ENCODE measurements at regions not wholly inside any gene's neighbourhood (a gene's known extent, or its start where the extent isn't known, plus 50 kb on each side); places are given as distances from the start of the nearest gene placed in this dataset.

DNA sequence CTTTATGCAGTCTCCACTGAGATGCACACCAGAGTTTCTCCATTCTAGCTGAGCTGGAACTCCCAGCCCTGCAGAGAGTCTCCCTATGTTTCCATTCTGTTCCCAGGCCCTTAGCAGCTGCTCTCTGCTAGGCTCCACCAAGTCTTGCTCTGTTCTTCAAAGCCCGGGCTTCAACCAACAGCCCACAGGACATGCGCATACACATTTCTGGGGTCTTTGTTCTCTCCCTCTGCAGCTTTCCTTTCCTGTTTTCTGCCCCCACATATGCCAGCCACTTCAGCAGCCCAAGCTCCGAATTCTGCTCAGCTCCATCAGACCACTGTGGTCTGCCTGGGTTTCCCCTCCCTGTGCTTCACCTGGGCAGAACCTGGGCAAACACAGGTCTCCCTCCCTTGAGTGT, 205.9 kb downstream of the CBLN1 start:
- Histone ChIP-seq H3K4me1 (ENCODE audit: control insufficient read depth in 5 of 5, insufficient read depth in 5 of 5, low read length in 5 of 5) (no peaks in the 10 kb centered on the region), H3K27me3 (ENCODE audit: control insufficient read depth in 3 of 3, insufficient read depth in 3 of 3, low read length in 2 of 3) (no peaks in the 10 kb centered on the region), H3K36me3 (ENCODE audit: control insufficient read depth in 4 of 4, insufficient read depth in 4 of 4, low read length in 4 of 4) (no peaks in the 10 kb centered on the region), H3K9me3 (ENCODE audit: control insufficient read depth in 4 of 4, insufficient read depth in 3 of 4, low read length in 3 of 4) (peaks cover 0 to 18% (median 3%) of the 10 kb centered on the region in 4 donors), H3K4me3 (no peak overlapping the region), H3K27ac (ENCODE audit: low read depth in 1 of 2, low read length in 1 of 2) (no peak overlapping the region), H3K9ac (ENCODE audit: insufficient read depth in 1 of 2, low read length in 2 of 2) (no peak overlapping the region)
- ATAC-seq (ENCODE audit: insufficient read depth, low FRiP score) (no peak), DNase-seq (no peak)
- TF ChIP-seq, protein P1, sequence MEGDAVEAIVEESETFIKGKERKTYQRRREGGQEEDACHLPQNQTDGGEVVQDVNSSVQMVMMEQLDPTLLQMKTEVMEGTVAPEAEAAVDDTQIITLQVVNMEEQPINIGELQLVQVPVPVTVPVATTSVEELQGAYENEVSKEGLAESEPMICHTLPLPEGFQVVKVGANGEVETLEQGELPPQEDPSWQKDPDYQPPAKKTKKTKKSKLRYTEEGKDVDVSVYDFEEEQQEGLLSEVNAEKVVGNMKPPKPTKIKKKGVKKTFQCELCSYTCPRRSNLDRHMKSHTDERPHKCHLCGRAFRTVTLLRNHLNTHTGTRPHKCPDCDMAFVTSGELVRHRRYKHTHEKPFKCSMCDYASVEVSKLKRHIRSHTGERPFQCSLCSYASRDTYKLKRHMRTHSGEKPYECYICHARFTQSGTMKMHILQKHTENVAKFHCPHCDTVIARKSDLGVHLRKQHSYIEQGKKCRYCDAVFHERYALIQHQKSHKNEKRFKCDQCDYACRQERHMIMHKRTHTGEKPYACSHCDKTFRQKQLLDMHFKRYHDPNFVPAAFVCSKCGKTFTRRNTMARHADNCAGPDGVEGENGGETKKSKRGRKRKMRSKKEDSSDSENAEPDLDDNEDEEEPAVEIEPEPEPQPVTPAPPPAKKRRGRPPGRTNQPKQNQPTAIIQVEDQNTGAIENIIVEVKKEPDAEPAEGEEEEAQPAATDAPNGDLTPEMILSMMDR (IDR thresholded peaks at IDR 0.05; ENCODE audit: control extremely low read depth, extremely low read depth) = no peak
- WGBS, 2 donors = 66 to 74% methylated on average over 3 of the region's 3 CpGs

DNA sequence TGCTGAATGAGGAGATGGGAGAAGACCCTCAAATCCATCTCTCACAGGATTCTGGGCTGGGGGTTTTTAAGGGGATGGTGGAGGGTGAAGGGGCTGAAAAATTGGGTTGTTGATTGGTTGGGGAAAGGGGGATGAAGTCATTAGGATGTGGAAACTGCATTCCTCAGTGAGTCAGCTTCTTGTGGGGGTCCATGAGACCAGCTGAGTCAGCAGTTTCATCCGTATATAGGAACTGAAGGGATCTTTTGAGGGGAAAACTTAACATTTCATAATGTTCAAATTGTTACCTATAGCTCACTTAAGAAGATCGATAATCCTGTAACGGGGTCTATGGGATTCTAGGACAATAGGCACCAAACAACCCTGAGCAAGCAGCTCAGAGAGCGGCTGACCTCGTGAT, 213.4 kb downstream of the CBLN1 start:
- H3K9ac ChIP-seq (ENCODE audit: insufficient read depth in 1 of 2, low read length in 2 of 2) = no peak overlapping the region
- H3K36me3 ChIP-seq (ENCODE audit: control insufficient read depth in 4 of 4, insufficient read depth in 4 of 4, low read length in 4 of 4) = no peaks in the 10 kb centered on the region
- H3K27ac ChIP-seq (ENCODE audit: low read depth in 1 of 2, low read length in 1 of 2) = no peak overlapping the region
- H3K9me3 ChIP-seq (ENCODE audit: control insufficient read depth in 4 of 4, insufficient read depth in 3 of 4, low read length in 3 of 4) = peaks cover 0 to 4% (median 0%) of the 10 kb centered on the region in 4 donors
- 84 to 92% methylated on average over 5 of the region's 5 CpGs for WGBS, 2 donors
- DNase-seq (no peak), ATAC-seq (ENCODE audit: insufficient read depth, low FRiP score) (no peak)
- H3K4me1 ChIP-seq (ENCODE audit: control insufficient read depth in 5 of 5, insufficient read depth in 5 of 5, low read length in 5 of 5) = no peaks in the 10 kb centered on the region
- H3K27me3 ChIP-seq (ENCODE audit: control insufficient read depth in 3 of 3, insufficient read depth in 3 of 3, low read length in 2 of 3) = no peaks in the 10 kb centered on the region
- TF ChIP-seq, protein P1 (IDR thresholded peaks at IDR 0.05; ENCODE audit: control extremely low read depth, extremely low read depth) = no peak
- H3K4me3 ChIP-seq = no peak overlapping the region

DNA sequence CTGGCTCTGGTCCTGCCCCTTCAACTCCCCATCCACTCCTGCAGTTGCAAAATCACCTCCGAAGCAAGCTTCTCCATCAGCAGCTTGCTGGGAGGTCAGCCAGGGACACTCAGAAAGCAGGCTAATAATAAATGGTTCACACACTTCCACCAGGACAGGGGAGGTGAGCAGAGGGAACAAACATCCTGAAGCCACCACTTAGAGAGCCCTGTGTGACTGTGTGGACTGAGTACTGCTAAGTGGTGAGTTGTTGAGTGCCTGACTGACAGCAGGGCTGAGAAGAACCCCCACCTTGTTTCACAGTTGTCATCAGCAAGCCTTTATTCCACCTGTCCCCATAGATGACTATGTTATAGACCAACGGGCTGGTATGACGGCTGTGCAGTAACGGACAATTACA, 213.9 kb downstream of the CBLN1 start:
- Histone ChIP-seq H3K27me3 (ENCODE audit: control insufficient read depth in 3 of 3, insufficient read depth in 3 of 3, low read length in 2 of 3) (peaks cover 0 to 2% (median 0%) of the 10 kb centered on the region in 3 donors), H3K4me1 (ENCODE audit: control insufficient read depth in 5 of 5, insufficient read depth in 5 of 5, low read length in 5 of 5) (no peaks in the 10 kb centered on the region), H3K9me3 (ENCODE audit: control insufficient read depth in 4 of 4, insufficient read depth in 3 of 4, low read length in 3 of 4) (peaks cover 0 to 4% (median 0%) of the 10 kb centered on the region in 4 donors), H3K4me3 (no peak overlapping the region), H3K36me3 (ENCODE audit: control insufficient read depth in 4 of 4, insufficient read depth in 4 of 4, low read length in 4 of 4) (no peaks in the 10 kb centered on the region), H3K27ac (ENCODE audit: low read depth in 1 of 2, low read length in 1 of 2) (no peak overlapping the region), H3K9ac (ENCODE audit: insufficient read depth in 1 of 2, low read length in 2 of 2) (no peak overlapping the region)
- 64 to 71% methylated on average over 4 of the region's 4 CpGs for WGBS, 2 donors
- TF ChIP-seq, protein P1 (IDR thresholded peaks at IDR 0.05; ENCODE audit: control extremely low read depth, extremely low read depth) = no peak
- no peak for DNase-seq
- ATAC-seq (ENCODE audit: insufficient read depth, low FRiP score) = no peak

DNA sequence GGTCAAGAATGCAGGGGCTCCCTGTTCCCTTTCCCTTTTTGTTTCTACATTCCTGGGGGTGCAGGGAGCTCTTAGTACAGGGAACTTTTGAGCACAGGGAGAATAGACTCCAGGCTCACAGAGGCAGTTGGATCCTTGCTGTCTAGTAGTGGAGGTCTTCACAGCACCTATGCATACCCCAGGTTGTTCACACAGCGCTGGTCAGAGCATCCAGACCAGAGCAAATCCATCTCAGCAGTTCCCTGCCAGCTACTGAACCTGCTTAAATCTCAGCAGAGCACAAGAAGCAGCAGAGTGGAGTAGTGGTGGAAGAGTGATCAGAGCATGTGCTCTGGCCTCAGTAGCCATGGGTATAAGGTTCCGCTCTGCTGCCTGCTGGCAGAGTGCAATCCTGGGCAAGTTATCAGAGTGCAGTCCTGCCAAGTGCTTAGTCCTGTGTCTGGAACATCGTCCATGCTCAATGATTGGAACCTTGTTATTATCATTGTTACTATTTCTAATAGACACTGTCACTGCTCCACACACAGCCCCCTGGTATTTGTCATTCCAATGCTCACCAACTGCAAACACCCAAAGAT, 220.4 kb downstream of the CBLN1 start:
- DNase-seq (no peak), ATAC-seq (ENCODE audit: insufficient read depth, low FRiP score) (no peak)
- TF ChIP-seq, protein P1 (IDR thresholded peaks at IDR 0.05; ENCODE audit: control extremely low read depth, extremely low read depth) = no peak
- Histone ChIP-seq H3K9ac (ENCODE audit: insufficient read depth in 1 of 2, low read length in 2 of 2) (no peak overlapping the region), H3K27ac (ENCODE audit: low read depth in 1 of 2, low read length in 1 of 2) (no peak overlapping the region), H3K4me1 (ENCODE audit: control insufficient read depth in 5 of 5, insufficient read depth in 5 of 5, low read length in 5 of 5) (peaks cover 0 to 3% (median 0%) of the 10 kb centered on the region in 5 donors), H3K27me3 (ENCODE audit: control insufficient read depth in 3 of 3, insufficient read depth in 3 of 3, low read length in 2 of 3) (peaks cover 0 to 3% (median 0%) of the 10 kb centered on the region in 3 donors), H3K4me3 (no peak overlapping the region), H3K9me3 (ENCODE audit: control insufficient read depth in 4 of 4, insufficient read depth in 3 of 4, low read length in 3 of 4) (no peaks in the 10 kb centered on the region), H3K36me3 (ENCODE audit: control insufficient read depth in 4 of 4, insufficient read depth in 4 of 4, low read length in 4 of 4) (no peaks in the 10 kb centered on the region)
- WGBS, 2 donors = 74 to 79% methylated on average over 3 of the region's 3 CpGs
